SKM-1 treated with dmso at 0.1 percent for 144 hours (cell line): ENCODE measurements at regions not wholly inside any gene's neighbourhood (a gene's known extent, or its start where the extent isn't known, plus 50 kb on each side); places are given as distances from the start of the nearest gene placed in this dataset.
"Not testable (repeated sequence)": the region's sequence is repeated elsewhere in the genome, so short reads cannot be mapped to it uniquely, and the experiment has no call there.

Source experiments
- DNase-seq: peaks from one replicate; lab custom pipeline; 2025; ENCODE audit not compliant: unreplicated experiment; lab: John Stamatoyannopoulos, UW

DNA sequence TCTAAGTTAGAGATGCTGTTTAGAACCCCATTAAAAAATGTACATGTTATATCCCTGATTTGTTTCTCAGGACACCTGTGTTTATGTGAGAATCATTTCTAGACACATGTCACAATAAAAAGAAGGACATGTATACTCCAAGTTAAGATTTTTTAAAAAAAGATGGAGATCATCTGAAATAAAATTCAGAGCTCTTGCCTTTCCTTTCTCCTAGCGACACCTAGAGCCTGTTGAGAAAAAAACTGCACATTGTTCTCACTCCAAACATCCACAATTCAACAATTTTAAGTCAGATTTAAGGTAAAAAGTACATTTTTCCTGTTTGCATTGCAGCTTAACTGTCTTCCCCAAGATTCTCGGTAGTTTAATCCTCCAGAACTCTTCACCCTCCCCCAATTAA, 171.8 kb downstream of the ATP6V0E2 start:
- DNase-seq, result not testable (repeated sequence)

DNA sequence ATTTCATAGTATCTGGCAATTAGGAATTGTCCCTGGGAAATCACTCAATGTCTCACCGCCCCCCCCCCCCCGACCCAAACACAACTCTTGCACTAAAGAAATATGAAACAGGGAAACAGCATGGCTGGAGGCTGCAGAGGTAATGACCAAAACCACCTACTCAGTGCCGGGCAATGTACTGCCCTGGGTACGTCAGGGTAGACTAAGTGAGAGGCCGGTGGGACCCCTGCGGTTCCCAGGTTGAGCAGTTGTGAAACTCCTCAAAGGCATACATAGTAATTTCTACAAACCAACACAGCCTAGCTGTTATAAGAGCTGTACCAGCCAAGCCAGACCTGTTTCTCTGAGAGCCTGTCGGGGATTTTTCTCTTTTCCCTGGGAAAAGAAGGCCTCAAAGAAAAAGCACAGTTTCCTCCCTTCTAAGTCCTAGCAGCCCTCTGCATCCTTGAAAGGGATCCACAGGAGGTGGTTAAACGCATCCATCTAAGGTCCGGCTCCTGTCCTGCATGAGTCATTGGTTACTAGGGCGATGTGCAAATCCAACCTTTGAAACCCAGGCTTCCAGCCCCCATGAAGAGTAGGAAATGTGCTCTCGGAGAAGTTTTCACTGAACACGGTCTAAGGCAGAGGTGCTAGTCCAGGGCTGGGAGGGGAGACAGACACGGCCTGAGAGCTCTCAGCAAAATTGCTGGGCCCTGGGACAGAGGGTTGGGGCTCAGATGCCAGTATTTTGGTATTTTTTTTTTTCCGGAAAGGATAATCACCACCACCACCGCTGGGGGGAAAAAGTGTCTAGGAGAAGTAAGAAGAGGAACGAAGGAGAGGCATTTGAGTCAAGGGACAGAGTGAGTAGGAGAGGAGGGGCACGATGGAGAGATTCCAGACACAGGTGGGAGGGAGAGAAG, 172.8 kb downstream of the ATP6V0E2 start:
- not testable (repeated sequence) for DNase-seq

DNA sequence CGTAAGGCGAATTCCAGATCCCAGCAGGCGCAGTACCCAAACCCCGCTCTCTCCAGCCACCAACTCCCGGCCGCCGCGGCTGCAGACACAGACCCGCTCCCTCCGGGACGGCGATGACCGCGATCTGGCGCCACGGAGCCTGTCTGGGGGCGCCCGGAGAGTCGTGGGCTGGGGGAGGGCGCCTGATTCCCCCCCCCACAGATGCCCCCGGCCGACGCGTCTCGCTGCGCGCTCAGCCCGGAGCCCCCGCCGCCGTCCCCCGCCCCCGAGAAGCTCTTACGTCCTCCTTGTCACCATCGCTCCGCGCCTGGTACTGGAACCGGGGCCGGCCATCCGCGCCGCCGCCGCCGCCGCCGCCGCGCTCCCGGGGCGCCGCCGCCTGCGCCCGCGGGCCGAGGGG, 173.6 kb downstream of the ATP6V0E2 start:
- not testable (repeated sequence) for DNase-seq

DNA sequence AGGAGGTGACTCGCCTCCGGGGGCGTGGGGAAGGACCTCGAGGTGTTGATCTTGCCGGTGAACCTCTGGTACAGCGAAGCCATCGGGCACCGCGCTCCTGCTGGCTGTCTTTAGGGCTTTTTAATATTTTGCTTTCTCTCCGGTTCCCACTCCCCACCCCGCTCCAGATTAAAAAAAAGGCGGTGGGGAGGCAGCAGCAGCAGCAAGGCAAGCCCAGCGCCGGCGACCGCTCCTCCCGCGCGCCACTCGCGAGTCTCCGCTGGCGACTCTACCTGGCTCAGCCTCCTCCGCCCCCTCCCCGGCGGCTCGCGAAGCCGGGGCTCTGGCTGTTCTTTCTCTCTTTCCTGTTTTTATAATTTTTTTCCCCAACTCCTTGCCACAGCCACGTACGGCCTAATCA, 174.0 kb downstream of the ATP6V0E2 start:
- not testable (repeated sequence) for DNase-seq

DNA sequence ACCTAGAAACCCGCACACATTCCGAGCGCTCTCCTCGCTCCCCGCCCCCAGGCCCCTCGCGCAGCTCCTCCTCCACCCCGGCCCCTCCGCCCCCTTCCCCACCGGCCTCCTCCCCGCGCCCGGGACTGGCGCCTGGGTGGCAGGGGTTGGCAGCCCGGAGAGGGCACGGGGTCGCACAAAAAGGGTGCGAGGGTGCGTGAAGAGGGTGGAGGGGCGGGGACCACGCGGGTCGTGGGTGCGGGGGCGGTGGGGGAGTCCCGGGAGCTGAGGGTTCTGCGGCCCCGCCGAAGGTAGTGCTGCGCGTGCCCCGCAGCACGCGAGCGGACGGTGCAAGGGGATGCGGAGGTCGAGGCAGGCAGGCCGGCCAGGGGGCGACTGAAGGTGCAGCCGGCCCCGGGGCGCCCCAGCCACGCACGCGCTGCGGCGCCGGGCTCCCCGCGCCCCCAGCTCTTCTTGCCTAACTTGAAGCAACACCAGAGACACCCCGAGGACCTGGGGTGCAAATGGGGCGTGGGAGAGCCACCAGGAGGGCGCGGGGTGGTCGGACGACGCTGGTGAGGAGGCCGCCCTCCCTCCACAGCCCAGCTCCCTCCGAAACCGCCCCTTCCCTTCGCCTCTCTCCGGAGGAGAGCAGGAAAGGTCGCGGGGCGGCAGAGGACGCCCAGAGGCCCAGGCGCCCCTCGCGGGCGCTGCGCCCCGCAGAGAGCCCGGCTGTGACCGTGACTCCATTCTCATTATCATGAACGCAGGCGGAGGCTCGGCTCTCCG, 174.7 kb downstream of the ATP6V0E2 start:
- DNase-seq, result not testable (repeated sequence)

DNA sequence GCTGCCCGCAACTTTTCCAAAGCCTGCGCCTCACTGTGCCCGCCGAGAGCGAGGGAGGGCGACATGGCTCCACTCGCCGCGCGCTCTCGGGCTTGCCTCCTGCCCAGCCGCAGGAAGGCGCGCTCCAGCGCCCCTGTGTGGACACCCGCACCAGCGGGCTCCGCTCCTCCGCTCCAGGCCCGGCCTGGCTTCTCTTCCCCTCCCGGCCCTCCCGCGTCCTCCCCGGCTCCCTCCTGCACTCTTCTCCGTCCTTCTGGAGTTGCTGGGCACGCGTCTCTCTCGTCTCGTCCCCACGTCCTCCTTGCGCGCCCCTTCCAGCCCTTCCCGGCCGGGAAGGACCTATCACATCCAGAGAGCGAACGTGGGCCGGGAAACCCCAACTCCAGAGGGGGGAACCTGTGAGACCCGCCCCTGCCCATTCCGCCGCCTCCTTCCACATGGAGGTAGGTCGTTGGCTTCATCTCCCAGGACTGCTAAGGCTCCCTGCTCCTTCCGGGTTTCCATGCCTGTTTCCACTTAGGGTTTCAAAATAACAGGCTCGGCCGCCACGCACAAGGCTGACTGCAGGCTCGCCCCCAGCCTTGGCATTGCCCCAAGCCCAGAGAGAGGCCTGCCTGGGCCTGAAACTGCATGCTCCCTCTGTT, 175.4 kb downstream of the ATP6V0E2 start:
- DNase-seq, result not testable (repeated sequence)

DNA sequence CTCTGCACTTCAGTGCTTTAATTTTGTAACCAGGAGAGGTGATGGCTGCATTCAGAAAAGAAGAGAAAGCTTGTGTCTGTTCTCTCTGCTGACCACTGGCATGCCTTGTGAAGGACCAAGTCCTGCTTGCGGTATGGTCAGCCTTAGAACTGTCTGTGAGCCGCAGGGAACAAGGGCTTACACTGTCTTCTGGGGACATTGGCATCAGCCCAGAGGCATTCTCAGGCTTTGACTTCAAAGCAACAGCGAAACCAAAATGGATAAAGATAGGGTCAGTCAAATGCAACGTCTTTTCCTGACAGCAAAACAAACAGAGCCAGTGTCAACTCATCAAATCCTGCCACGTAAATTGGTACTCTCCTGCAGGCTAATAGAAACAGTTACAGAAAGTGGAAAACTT, 179.6 kb downstream of the ATP6V0E2 start:
- not testable (repeated sequence) for DNase-seq

DNA sequence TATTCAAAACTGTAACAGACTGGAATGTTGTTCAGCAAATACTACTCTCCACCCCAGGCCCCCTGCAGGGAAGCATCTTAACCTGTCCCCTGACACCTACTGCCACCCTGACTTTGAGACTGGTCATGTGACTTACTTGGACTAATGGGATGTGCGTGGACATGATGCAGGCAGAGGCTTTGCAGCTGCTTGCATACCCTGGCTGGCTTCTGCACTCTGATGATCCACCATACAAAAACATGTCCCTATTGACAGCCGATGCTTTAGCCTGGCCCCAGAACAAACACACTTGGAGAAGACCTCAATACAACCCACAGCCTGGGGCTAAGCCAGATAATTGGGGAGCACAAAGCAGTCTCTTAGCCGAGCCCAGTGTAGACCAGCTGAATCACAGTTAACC, 180.5 kb downstream of the ATP6V0E2 start:
- DNase-seq, result not testable (repeated sequence)

DNA sequence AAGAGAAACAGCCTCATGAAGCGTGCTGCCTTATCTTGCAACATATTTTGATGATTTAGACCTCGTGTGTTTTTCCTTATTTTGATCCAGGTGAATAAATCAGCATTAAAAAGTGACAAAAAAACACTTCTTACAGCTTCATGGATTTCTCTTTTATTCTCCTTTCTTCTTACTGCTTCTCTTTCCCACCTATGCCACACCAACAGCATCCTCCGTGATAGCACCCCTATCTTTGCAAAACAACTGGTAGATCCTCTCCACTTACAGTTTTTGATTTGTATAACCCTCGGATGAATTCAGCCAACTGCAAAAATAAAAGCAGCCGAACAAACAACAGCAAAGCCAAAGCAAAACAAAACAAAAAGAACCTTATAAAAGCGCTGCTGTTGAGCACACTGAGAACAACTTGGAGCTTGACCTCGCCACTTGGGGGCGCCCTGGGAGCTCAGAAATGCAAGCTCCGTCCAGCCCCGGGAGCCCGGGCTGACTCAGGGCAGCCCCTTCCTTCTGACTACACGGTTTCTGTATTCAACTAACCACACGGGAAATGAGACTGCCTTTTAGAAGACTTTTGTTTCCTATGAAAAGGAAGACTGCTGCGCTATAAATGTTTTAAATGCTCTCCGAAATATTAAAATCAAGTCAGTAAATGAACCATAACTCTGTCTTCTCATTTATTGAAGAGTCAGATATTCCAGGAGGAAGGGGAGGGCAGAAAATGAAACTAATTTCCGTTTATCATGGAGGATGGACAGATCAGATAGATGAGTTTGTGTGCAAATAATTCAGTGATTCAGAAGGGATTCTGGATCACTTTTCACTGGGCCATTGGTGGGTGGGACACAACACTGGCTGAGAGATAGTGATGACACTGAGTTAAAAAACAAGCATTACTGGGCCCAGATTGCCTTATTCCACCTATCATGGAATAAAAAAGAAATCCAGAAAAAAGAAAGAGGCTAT, 186.8 kb downstream of the ATP6V0E2 start:
- not testable (repeated sequence) for DNase-seq

DNA sequence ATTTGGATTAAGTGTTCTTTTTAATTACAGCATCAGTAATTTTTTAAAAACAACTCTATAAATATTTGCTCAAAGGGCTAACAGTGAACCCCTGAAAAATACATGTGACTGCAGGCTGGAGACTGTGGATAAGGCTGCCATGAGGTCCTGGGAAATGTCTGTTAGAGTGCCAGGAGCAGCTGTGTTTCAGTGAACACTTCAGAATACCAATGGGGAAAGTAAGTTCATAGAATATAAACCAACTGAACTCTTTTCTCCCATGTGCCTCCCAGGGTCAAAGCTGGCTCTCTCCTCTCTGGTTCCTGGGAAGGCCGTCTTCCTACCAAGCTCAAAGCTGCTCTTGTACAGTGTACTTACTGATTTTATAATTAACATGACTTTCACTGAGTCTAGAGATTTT, 189.4 kb downstream of the ATP6V0E2 start:
- not testable (repeated sequence) for DNase-seq

DNA sequence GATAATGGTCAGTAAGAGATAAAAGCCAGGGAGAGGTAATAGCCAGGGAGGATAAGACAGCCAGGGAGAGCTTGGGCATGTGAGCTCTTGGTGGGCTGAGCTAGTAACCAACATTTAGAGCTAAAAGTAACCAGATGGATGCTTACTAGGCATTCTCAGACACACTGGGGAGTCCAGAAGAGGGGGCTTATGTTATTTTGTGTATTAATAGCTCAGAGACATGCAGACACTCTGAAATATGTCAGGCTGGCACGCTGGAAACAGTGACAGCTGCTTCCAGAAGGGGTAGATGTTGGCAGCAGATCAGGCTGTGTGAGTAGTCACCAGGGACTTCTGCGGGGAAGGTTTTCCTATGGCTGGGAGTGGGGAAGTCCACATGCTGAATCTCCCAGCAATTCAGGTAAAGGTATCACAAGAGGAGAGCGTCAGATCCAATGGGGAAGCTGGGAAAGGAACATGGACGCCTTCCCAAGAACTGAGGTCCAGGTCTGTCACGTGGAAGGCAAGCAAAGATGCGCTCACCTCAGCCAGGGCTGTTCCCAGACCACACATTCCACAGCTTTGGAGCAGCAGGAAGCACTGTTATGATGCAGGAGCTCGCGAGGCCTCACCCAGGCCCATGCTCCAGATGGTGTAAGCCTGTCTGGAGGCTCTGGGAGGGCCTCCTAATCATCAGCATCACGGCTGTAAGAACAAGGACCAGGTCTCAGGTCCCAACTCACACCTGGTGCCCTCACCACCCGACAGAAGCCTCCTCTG, 196.0 kb downstream of the ATP6V0E2 start:
- DNase-seq, result not testable (repeated sequence)

DNA sequence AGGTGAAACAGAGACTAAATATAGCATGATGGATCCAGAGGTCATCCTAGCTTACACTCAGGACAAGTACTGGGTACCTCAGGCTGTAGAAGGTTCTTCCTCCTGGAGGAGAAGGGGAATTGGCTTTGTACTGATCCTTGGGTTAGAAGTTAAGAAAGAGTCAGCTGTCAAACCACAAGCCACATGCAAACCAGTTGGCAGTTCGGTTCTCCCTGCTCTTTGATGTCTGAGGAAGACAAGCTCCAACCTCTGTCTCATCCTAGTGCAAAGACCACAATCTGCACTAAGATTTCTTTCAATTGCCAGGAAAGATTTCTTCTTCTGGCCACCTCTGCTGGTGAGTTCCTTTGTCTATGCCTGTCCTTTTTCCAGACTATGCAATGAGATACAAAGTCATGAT, 203.8 kb downstream of the ATP6V0E2 start:
- DNase-seq, result not testable (repeated sequence)

DNA sequence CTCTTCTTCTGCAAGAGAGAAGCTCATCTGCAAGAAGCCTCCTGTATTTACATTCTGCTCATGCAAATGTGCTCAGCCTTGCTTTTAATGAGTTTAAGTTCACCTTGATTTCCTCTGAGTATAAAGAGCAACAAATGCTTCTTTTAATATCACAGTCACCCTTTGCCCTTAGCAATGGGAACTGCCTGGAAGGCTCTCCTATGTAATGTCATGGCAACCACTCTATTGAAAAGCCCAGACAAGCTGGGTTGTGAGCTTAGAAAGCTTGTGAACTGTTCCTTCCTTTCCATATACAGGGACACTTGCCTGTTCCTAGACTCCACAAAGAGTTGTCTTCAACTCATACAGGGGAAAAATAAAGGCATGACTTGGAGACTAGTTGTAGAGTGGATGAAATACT, 208.1 kb downstream of the ATP6V0E2 start:
- not testable (repeated sequence) for DNase-seq

DNA sequence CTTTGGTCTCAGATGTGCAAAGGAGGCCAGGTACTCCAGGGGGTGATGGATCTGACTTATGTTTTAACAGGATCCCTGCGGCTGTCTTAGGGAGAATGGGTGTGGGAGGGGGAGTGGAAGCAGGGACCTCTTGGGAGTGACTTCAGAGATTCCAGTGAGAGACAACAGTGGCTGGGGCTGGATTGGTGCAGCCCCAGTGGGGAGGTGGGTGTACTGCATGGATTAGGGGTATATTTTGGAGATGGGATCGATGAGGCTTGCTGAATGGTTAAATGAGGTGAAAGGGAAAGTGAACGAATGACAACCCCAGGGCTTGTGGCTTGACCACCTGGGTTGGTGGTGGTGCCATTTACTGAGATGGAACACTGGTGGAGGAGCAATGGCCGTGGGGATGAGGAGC, 211.0 kb downstream of the ATP6V0E2 start:
- DNase-seq, result not testable (repeated sequence)

DNA sequence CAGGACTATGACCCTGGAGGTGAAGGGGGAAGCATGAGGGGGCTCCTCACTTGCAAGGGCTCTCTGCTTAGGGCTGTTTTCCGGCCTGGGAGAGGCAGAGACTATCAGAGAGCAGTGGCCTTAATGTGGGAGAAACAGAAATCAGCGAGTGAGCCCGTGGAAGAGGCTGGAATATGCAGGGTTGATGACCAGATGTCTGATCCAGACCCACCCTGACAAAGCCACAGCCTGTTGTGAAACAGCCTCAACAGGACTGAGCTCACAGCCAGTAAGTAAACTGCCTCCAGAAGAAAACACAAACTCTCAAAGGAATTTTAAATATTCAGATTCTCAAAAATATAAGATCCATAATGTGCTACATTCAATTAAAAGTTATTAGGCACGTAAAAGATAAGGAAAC, 213.7 kb downstream of the ATP6V0E2 start:
- DNase-seq, result not testable (repeated sequence)

DNA sequence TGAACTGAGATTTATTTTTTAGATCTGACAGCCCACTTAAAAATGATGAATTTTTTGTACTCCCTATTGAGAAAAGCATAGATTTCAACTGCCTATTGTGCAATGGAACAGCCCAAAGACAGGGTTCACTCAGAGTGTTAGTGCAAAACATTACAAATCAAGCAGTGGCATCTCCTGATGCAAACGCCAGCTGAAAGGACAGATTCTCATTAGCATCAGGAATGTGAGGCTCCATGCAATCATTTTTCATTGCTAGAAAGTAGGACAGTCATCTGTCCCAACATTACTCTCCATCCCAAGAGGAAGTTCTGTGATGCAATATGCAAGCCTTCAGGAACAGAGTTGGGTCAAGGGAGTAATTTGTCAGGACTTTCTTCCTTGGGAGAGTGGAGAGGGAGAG, 215.4 kb downstream of the ATP6V0E2 start:
- DNase-seq, result not testable (repeated sequence)

DNA sequence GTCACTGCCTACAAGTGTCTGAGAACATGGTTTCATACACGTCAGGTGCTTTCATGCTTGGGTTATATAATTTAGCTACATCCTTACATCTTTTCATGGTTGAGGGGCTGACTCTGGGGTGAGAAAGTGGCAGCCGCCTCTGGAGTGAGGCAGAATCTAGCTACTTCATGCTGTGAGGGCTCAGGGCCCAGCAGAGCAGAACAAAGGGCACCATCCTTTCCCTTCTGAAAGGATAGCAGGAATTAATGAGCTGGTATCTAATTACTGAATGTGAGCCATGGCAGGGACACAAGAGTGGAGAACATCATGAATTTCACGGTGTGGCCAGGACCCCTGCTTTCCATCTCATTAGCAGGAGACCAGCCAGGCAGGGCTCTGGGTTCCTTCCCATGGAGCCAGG, 217.0 kb downstream of the ATP6V0E2 start:
- DNase-seq, result not testable (repeated sequence)

DNA sequence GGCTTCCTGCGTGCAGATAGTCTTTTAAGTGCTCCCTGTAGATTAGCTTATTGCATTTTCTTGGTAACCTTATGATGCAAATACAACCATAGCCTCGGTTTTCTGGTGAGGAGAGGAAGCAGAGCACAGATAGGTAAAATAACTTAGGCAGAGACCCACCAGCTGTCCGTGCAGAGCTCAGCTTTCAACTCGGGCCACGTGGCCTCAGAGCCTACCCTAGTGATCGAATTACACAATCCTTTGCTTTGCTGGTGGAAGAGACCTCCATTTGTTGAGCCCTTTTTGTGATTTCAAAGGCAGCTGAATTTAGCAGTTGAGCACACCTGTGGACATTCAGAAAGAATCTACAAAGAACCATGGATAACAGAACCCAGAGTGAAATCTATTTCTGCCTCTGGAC, 220.1 kb downstream of the ATP6V0E2 start:
- not testable (repeated sequence) for DNase-seq

DNA sequence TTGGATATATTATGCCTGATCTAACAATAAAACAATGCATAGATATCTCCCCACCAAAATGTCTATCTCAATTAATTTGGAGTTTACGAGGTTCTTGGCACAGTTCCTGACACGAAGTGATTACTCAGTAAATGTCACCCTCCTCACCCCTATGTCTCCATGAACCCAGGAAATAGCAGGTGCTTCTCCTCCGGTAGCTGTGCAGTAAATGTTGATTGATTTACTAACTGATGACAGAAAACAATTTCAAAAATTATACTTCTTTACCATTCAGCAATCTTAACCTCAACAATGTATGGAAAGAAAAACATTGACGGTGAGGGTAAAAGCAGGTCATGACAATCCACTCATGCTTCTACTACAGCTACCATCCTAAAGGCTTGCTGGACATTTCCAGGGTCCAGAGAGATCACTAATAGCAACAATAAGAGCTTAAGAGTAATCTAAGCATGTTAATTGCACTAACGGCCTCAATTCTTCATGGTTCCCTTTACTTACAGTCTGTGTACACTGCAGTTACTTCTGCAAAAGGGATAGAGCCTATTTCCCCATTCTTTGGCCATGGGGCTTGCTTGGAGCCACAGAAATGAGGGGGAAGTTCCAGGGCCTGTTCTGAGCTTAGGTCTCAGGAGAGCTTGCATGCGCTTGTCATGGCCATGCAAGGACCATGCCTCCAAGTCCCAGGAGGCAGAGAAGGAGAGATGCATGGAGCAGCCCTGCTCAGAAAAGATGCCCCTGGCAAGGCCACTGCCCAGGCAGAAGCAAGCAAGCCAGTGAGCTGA, 222.6 kb downstream of the ATP6V0E2 start:
- peak; percentile 40 for DNase-seq
